SU-DHL-6 (cell line): ENCODE measurements at regions not wholly inside any gene's neighbourhood (a gene's known extent, or its start where the extent isn't known, plus 50 kb on each side); places are given as distances from the start of the nearest gene placed in this dataset.

Experiments used
- H2AFZ ChIP-seq: fragments of 200-600 bp; sonication (generic); 2 replicates; pipeline ENCODE4 v1.6.1; 2014; ENCODE audit warnings: low read depth, mild to moderate bottlenecking, moderate library complexity, mixed read lengths, antibody characterized with exemption, low read length; ENCODE audit not compliant: severe bottlenecking
- H3F3A ChIP-seq: fragments of 200-600 bp; shearing (Covaris generic); 2 replicates; pipeline ENCODE4 v1.6.0; 2016; ENCODE audit warnings: antibody characterized with exemption, mild to moderate bottlenecking; ENCODE audit not compliant: insufficient read depth
- H3K27ac ChIP-seq: fragments of 200-600 bp; sonication (generic); 2 replicates; pipeline ENCODE4 v1.5.1; 2016; ENCODE audit warnings: low read depth, mild to moderate bottlenecking, low read length, moderate library complexity, mixed read lengths
- H3K27me3 ChIP-seq: fragments of 200-600 bp; sonication (generic), shearing (Covaris generic); 2 replicates; pipeline ENCODE4 v1.6.0; 2014; ENCODE audit warnings: mild to moderate bottlenecking, low read length
- H3K36me3 ChIP-seq: fragments of 200-600 bp; sonication (generic); 2 replicates; pipeline ENCODE4 v1.6.1; 2014; ENCODE audit warnings: mild to moderate bottlenecking, low read length, mixed read lengths
- H3K4me2 ChIP-seq: fragments of 300-600, 200-600 bp; shearing (Covaris generic), sonication (generic); 2 replicates; pipeline ENCODE4 v1.6.0; 2014; ENCODE audit warnings: low read length, low read depth, mild to moderate bottlenecking; ENCODE audit not compliant: poor library complexity, severe bottlenecking
- H3K4me3 ChIP-seq: fragments of 200-600 bp; sonication (generic); 2 replicates; pipeline ENCODE4 v1.5.1; 2014; ENCODE audit warnings: antibody characterized with exemption, low read length, mild to moderate bottlenecking, mixed read lengths; ENCODE audit not compliant: insufficient read depth, poor library complexity, severe bottlenecking
- H3K79me2 ChIP-seq: fragments of 200-600 bp; sonication (generic); 2 replicates; pipeline ENCODE4 v1.6.1; 2014; ENCODE audit warnings: mild to moderate bottlenecking, low read length, moderate library complexity; ENCODE audit not compliant: insufficient read depth
- H3K9ac ChIP-seq: fragments of 200-600 bp; sonication (generic); 2 replicates; pipeline ENCODE4 v1.7.0; 2014; ENCODE audit warnings: mild to moderate bottlenecking, low read length
- H3K9me2 ChIP-seq: fragments of 200-600 bp; sonication (generic); replicated peaks from 2 replicates; pipeline ENCODE4 v1.6.1; 2014; ENCODE audit warnings: low read length; ENCODE audit not compliant: insufficient read depth
- H3K9me3 ChIP-seq: fragments of 200-600 bp; sonication (generic); 2 replicates; pipeline ENCODE4 v1.6.1; 2014; ENCODE audit warnings: low read length, mixed read lengths; ENCODE audit not compliant: insufficient read depth
- H4K20me1 ChIP-seq: fragments of 200-600 bp; sonication (generic); 2 replicates; pipeline ENCODE4 v1.6.1; 2014; ENCODE audit warnings: low read depth, mild to moderate bottlenecking, antibody characterized with exemption, low read length, moderate library complexity, mixed read lengths
- CTCF ChIP-seq: fragments of 200-600 bp; sonication (generic); IDR thresholded peaks from one replicate; pipeline ENCODE4 v1.5.1; 2017; ENCODE audit warnings: antibody characterized with exemption, mild to moderate bottlenecking, low read length, moderate library complexity; ENCODE audit not compliant: insufficient read depth, poor library complexity, severe bottlenecking
- EZH2phosphoT487 ChIP-seq: fragments of 200-600 bp; sonication (generic), shearing (Covaris generic); conservative IDR thresholded peaks from 2 replicates; pipeline ENCODE4 v1.6.1; 2018; ENCODE audit warnings: mild to moderate bottlenecking, antibody characterized with exemption, low read length, moderate library complexity, mixed read lengths

GRCh38 chr14:46381674-46382073 lies 269.9 kb downstream of the RPL10L start:
- no peaks in the 10 kb centered on the region for H3K9me3 ChIP-seq
- no peaks in the 10 kb centered on the region for H4K20me1 ChIP-seq
- no peak overlapping the region for H2AFZ ChIP-seq
- H3K9ac ChIP-seq = no peak overlapping the region
- H3K36me3 ChIP-seq = no peaks in the 10 kb centered on the region
- no peaks in the 10 kb centered on the region for H3K9me2 ChIP-seq
- TF ChIP-seq EZH2phosphoT487 (no peak), CTCF (no peak)
- H3F3A ChIP-seq = no peaks in the 10 kb centered on the region
- H3K27ac ChIP-seq = no peak overlapping the region
- H3K27me3 ChIP-seq = no peaks in the 10 kb centered on the region
- H3K4me2 ChIP-seq = no peak overlapping the region
- H3K4me3 ChIP-seq = no peak overlapping the region
- no peaks in the 10 kb centered on the region for H3K79me2 ChIP-seq

- Histone ChIP-seq H4K20me1 (no peaks in the 10 kb centered on the region), H3K27ac (no peak overlapping the region)
- TF ChIP-seq EZH2phosphoT487 (no peak), CTCF (no peak)
Observed at GRCh38 chr14:46378248-46378647, 273.3 kb downstream of the RPL10L start.

GRCh38 chr14:46377305-46377704 lies 274.3 kb downstream of the RPL10L start:
- Histone ChIP-seq H3K27ac (no peak overlapping the region), H2AFZ (no peak overlapping the region), H3K9me3 (no peaks in the 10 kb centered on the region), H3K4me2 (no peak overlapping the region), H3K9ac (no peak overlapping the region), H3K36me3 (no peaks in the 10 kb centered on the region), H4K20me1 (no peaks in the 10 kb centered on the region), H3K79me2 (no peaks in the 10 kb centered on the region), H3F3A (no peaks in the 10 kb centered on the region), H3K9me2 (no peaks in the 10 kb centered on the region), H3K27me3 (no peaks in the 10 kb centered on the region), H3K4me3 (no peak overlapping the region)
- TF ChIP-seq CTCF (no peak), EZH2phosphoT487 (no peak)

More at GRCh38 chr14:46378248-46378647, 273.3 kb downstream of the RPL10L start:
- H3K27me3 ChIP-seq = no peaks in the 10 kb centered on the region
- no peaks in the 10 kb centered on the region for H3K36me3 ChIP-seq
- no peak overlapping the region for H3K4me3 ChIP-seq
- H3K79me2 ChIP-seq = no peaks in the 10 kb centered on the region
- no peak overlapping the region for H3K9ac ChIP-seq
- no peaks in the 10 kb centered on the region for H3F3A ChIP-seq
- H3K9me2 ChIP-seq = no peaks in the 10 kb centered on the region
- no peak overlapping the region for H2AFZ ChIP-seq
- H3K4me2 ChIP-seq = no peak overlapping the region
- no peaks in the 10 kb centered on the region for H3K9me3 ChIP-seq

GRCh38 chr14:46369391-46369790 lies 282.2 kb downstream of the RPL10L start:
- H3K4me3 ChIP-seq = no peak overlapping the region
- no peaks in the 10 kb centered on the region for H3K79me2 ChIP-seq
- no peaks in the 10 kb centered on the region for H3K36me3 ChIP-seq
- H3K27ac ChIP-seq = no peak overlapping the region
- no peak overlapping the region for H3K4me2 ChIP-seq
- H3K9me2 ChIP-seq = no peaks in the 10 kb centered on the region
- H3K9ac ChIP-seq = no peak overlapping the region
- no peaks in the 10 kb centered on the region for H3K27me3 ChIP-seq
- no peaks in the 10 kb centered on the region for H4K20me1 ChIP-seq
- H2AFZ ChIP-seq = no peak overlapping the region
- no peaks in the 10 kb centered on the region for H3K9me3 ChIP-seq
- no peak for TF ChIP-seq EZH2phosphoT487
- no peak for TF ChIP-seq CTCF
- H3F3A ChIP-seq = no peaks in the 10 kb centered on the region
